ENCODE measurements at regions not wholly inside any gene's neighbourhood (a gene's known extent, or its start where the extent isn't known, plus 50 kb on each side); places are given as distances from the start of the nearest gene placed in this dataset.
A peak's percentile ranks its signal among the peaks of the same experiment; 100 is the strongest.
"Not testable (repeated sequence)": the region's sequence is repeated elsewhere in the genome, so short reads cannot be mapped to it uniquely, and the experiment has no call there.

- Histone ChIP-seq H3K9me3 (ENCODE audit: control insufficient read depth, insufficient read depth, low read length) (no peaks in the 10 kb centered on the region; the same call in 1 of the 2 replicates), H3K4me3 (ENCODE audit: low read length) (no peak overlapping the region), H3K4me1 (ENCODE audit: control insufficient read depth, insufficient read depth, low read length) (0 out of 2 replicates have a peak, but pooled peaks cover 1% of the 10 kb centered on the region), H3K27me3 (ENCODE audit: control insufficient read depth, insufficient read depth, low read length) (no peaks in the 10 kb centered on the region), H3K27ac (ENCODE audit: low read length) (no peak overlapping the region), H3K36me3 (ENCODE audit: control insufficient read depth, insufficient read depth, low read length) (no peaks in the 10 kb centered on the region)
- WGBS (ENCODE audit: insufficient coverage, insufficient read length) = no CpG with 5 or more reads among the region's 29 CpGs
- no peak for DNase-seq (ENCODE audit: low read depth, low spot score)
These were observed 104.0 kb upstream of the SHOX start for GRCh38 chrX:526295-527224.

GRCh38 chrX:530726-531610 lies 99.6 kb upstream of the SHOX start:
- no peaks in the 10 kb centered on the region for H3K36me3 ChIP-seq (ENCODE audit: control insufficient read depth, insufficient read depth, low read length)
- peak; percentile 29 for DNase-seq (ENCODE audit: low read depth, low spot score)
- H3K4me1 ChIP-seq (ENCODE audit: control insufficient read depth, insufficient read depth, low read length) = 0 out of 2 replicates have a peak, but pooled peaks cover 1% of the 10 kb centered on the region
- no peak overlapping the region for H3K27ac ChIP-seq (ENCODE audit: low read length)
- H3K27me3 ChIP-seq (ENCODE audit: control insufficient read depth, insufficient read depth, low read length) = no peaks in the 10 kb centered on the region
- no CpG with 5 or more reads among the region's 19 CpGs for WGBS (ENCODE audit: insufficient coverage, insufficient read length)
- H3K9me3 ChIP-seq (ENCODE audit: control insufficient read depth, insufficient read depth, low read length) = no peaks in the 10 kb centered on the region
- H3K4me3 ChIP-seq (ENCODE audit: low read length) = no peak overlapping the region

- H3K27ac ChIP-seq (ENCODE audit: low read length) = no peak overlapping the region
- H3K9me3 ChIP-seq (ENCODE audit: control insufficient read depth, insufficient read depth, low read length) = no peaks in the 10 kb centered on the region
- no CpG with 5 or more reads among the region's 6 CpGs for WGBS (ENCODE audit: insufficient coverage, insufficient read length)
- H3K4me1 ChIP-seq (ENCODE audit: control insufficient read depth, insufficient read depth, low read length) = 0 out of 2 replicates have a peak, but pooled peaks cover 1% of the 10 kb centered on the region
- no peaks in the 10 kb centered on the region for H3K36me3 ChIP-seq (ENCODE audit: control insufficient read depth, insufficient read depth, low read length)
- DNase-seq (ENCODE audit: low read depth, low spot score) = no peak
- H3K27me3 ChIP-seq (ENCODE audit: control insufficient read depth, insufficient read depth, low read length) = no peaks in the 10 kb centered on the region
- no peak overlapping the region for H3K4me3 ChIP-seq (ENCODE audit: low read length)
These were observed 99.0 kb upstream of the SHOX start for GRCh38 chrX:531611-531936.

- H3K4me3 ChIP-seq (ENCODE audit: low read length) = no peak overlapping the region
- DNase-seq (ENCODE audit: low read depth, low spot score) = no peak
These were observed 95.8 kb upstream of the SHOX start for GRCh38 chrX:534804-535203.

GRCh38 chrX:536616-537015 lies 94.0 kb upstream of the SHOX start:
- Histone ChIP-seq H3K4me3 (ENCODE audit: low read length) (no peak overlapping the region), H3K27me3 (ENCODE audit: control insufficient read depth, insufficient read depth, low read length) (no peaks in the 10 kb centered on the region), H3K36me3 (ENCODE audit: control insufficient read depth, insufficient read depth, low read length) (no peaks in the 10 kb centered on the region), H3K9me3 (ENCODE audit: control insufficient read depth, insufficient read depth, low read length) (no peaks in the 10 kb centered on the region), H3K27ac (ENCODE audit: low read length) (no peak overlapping the region), H3K4me1 (ENCODE audit: control insufficient read depth, insufficient read depth, low read length) (no peaks in the 10 kb centered on the region; the same call in 1 of the 2 replicates)
- WGBS (ENCODE audit: insufficient coverage, insufficient read length) = no CpG with 5 or more reads among the region's 19 CpGs
- no peak for DNase-seq (ENCODE audit: low read depth, low spot score)

More at GRCh38 chrX:534804-535203, 95.8 kb upstream of the SHOX start:
- Histone ChIP-seq H3K27ac (ENCODE audit: low read length) (no peak overlapping the region), H3K9me3 (ENCODE audit: control insufficient read depth, insufficient read depth, low read length) (no peaks in the 10 kb centered on the region), H3K36me3 (ENCODE audit: control insufficient read depth, insufficient read depth, low read length) (no peaks in the 10 kb centered on the region), H3K4me1 (ENCODE audit: control insufficient read depth, insufficient read depth, low read length) (peaks cover 1% of the 10 kb centered on the region; the same call in 1 of the 2 replicates), H3K27me3 (ENCODE audit: control insufficient read depth, insufficient read depth, low read length) (no peaks in the 10 kb centered on the region)

- no peak for DNase-seq (ENCODE audit: low read depth, low spot score)
- H3K36me3 ChIP-seq (ENCODE audit: control insufficient read depth, insufficient read depth, low read length) = no peaks in the 10 kb centered on the region
- no peak overlapping the region for H3K27ac ChIP-seq (ENCODE audit: low read length)
- H3K4me3 ChIP-seq (ENCODE audit: low read length) = no peak overlapping the region
- H3K27me3 ChIP-seq (ENCODE audit: control insufficient read depth, insufficient read depth, low read length) = no peaks in the 10 kb centered on the region
- no CpG with 5 or more reads among the region's 18 CpGs for WGBS (ENCODE audit: insufficient coverage, insufficient read length)
- H3K4me1 ChIP-seq (ENCODE audit: control insufficient read depth, insufficient read depth, low read length) = no peaks in the 10 kb centered on the region; the same call in 1 of the 2 replicates
- H3K9me3 ChIP-seq (ENCODE audit: control insufficient read depth, insufficient read depth, low read length) = no peaks in the 10 kb centered on the region
These were observed 93.4 kb upstream of the SHOX start for GRCh38 chrX:537151-537550.

- no peak overlapping the region for H3K27ac ChIP-seq (ENCODE audit: low read length)
- H3K27me3 ChIP-seq (ENCODE audit: control insufficient read depth, insufficient read depth, low read length) = no peaks in the 10 kb centered on the region
- H3K4me1 ChIP-seq (ENCODE audit: control insufficient read depth, insufficient read depth, low read length) = no peaks in the 10 kb centered on the region; the same call in 1 of the 2 replicates
- H3K9me3 ChIP-seq (ENCODE audit: control insufficient read depth, insufficient read depth, low read length) = no peaks in the 10 kb centered on the region
- no peak overlapping the region for H3K4me3 ChIP-seq (ENCODE audit: low read length)
- H3K36me3 ChIP-seq (ENCODE audit: control insufficient read depth, insufficient read depth, low read length) = no peaks in the 10 kb centered on the region
- no CpG with 5 or more reads among the region's 11 CpGs for WGBS (ENCODE audit: insufficient coverage, insufficient read length)
- no peak for DNase-seq (ENCODE audit: low read depth, low spot score)
These were observed 92.3 kb upstream of the SHOX start for GRCh38 chrX:538311-538710.

- H3K27me3 ChIP-seq (ENCODE audit: control insufficient read depth, insufficient read depth, low read length); H3K27ac ChIP-seq (ENCODE audit: low read length); H3K4me1 ChIP-seq (ENCODE audit: control insufficient read depth, insufficient read depth, low read length); H3K36me3 ChIP-seq (ENCODE audit: control insufficient read depth, insufficient read depth, low read length); H3K9me3 ChIP-seq (ENCODE audit: control insufficient read depth, insufficient read depth, low read length); DNase-seq (ENCODE audit: low read depth, low spot score); H3K4me3 ChIP-seq (ENCODE audit: low read length): not testable (repeated sequence)
- WGBS (ENCODE audit: insufficient coverage, insufficient read length) = no CpG with 5 or more reads among the region's 10 CpGs
These were observed 89.6 kb upstream of the SHOX start for GRCh38 chrX:541006-541405.

- Histone ChIP-seq H3K4me1 (ENCODE audit: control insufficient read depth, insufficient read depth, low read length) (no peaks in the 10 kb centered on the region; the same call in 1 of the 2 replicates), H3K27me3 (ENCODE audit: control insufficient read depth, insufficient read depth, low read length) (no peaks in the 10 kb centered on the region), H3K27ac (ENCODE audit: low read length) (no peak overlapping the region), H3K9me3 (ENCODE audit: control insufficient read depth, insufficient read depth, low read length) (no peaks in the 10 kb centered on the region), H3K4me3 (ENCODE audit: low read length) (no peak overlapping the region), H3K36me3 (ENCODE audit: control insufficient read depth, insufficient read depth, low read length) (no peaks in the 10 kb centered on the region)
- DNase-seq (ENCODE audit: low read depth, low spot score) = no peak
- no CpG with 5 or more reads among the region's 9 CpGs for WGBS (ENCODE audit: insufficient coverage, insufficient read length)
These were observed 88.4 kb upstream of the SHOX start for GRCh38 chrX:542179-542578.

- Histone ChIP-seq H3K27me3 (ENCODE audit: control insufficient read depth, insufficient read depth, low read length) (0 out of 2 replicates have a peak, but pooled peaks cover 1% of the 10 kb centered on the region), H3K4me3 (ENCODE audit: low read length) (no peak overlapping the region), H3K36me3 (ENCODE audit: control insufficient read depth, insufficient read depth, low read length) (no peaks in the 10 kb centered on the region), H3K27ac (ENCODE audit: low read length) (no peak overlapping the region), H3K4me1 (ENCODE audit: control insufficient read depth, insufficient read depth, low read length) (no peaks in the 10 kb centered on the region), H3K9me3 (ENCODE audit: control insufficient read depth, insufficient read depth, low read length) (no peaks in the 10 kb centered on the region)
- no CpG with 5 or more reads among the region's 19 CpGs for WGBS (ENCODE audit: insufficient coverage, insufficient read length)
- no peak for DNase-seq (ENCODE audit: low read depth, low spot score)
These were observed 85.1 kb upstream of the SHOX start for GRCh38 chrX:545452-545885.

Data from iPS DF 6.9 (cell line).